ENCODE measurements at regions not wholly inside any gene's neighbourhood (a gene's known extent, or its start where the extent isn't known, plus 50 kb on each side); places are given as distances from the start of the nearest gene placed in this dataset.

DNA sequence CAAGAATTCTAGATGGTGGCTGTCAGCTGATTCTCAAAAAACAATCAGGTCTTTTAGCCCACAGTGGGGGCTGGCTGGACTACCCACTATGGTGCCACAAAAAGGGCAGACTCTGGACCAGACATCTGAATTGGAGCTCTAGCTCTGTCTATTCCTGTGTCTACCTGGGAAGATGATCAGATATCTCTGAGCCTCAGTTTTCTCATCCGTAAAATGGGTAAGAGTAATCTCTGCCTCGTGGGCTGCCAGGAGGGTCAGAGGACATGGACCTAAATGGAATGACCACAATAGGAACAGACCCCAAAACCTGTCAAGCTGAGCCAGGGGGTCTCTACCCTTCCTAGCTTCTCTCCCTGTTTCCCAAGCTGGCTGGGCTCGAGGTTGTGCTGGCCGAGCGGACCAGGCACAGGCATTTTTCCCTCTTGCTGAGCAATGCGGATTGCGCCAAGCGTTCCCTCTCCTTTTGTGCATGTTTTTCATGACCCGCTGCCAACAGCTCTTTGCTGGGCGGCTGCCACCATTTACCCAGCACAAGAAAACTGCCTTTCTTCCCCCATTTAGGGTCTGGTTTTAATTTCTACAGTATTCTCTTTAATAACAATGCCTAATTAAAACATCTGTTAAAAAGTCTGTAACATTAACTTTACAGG lies 74.7 kb upstream of the MAFB start:
- TF ChIP-seq, protein P1, sequence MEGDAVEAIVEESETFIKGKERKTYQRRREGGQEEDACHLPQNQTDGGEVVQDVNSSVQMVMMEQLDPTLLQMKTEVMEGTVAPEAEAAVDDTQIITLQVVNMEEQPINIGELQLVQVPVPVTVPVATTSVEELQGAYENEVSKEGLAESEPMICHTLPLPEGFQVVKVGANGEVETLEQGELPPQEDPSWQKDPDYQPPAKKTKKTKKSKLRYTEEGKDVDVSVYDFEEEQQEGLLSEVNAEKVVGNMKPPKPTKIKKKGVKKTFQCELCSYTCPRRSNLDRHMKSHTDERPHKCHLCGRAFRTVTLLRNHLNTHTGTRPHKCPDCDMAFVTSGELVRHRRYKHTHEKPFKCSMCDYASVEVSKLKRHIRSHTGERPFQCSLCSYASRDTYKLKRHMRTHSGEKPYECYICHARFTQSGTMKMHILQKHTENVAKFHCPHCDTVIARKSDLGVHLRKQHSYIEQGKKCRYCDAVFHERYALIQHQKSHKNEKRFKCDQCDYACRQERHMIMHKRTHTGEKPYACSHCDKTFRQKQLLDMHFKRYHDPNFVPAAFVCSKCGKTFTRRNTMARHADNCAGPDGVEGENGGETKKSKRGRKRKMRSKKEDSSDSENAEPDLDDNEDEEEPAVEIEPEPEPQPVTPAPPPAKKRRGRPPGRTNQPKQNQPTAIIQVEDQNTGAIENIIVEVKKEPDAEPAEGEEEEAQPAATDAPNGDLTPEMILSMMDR (IDR thresholded peaks at IDR 0.05; ENCODE audit: low read depth, low read length, poor library complexity, severe bottlenecking), result no peak
- no peak for TF ChIP-seq EZH2phosphoT487 (IDR thresholded peaks at IDR 0.05; ENCODE audit: borderline replicate concordance, low read length)
